IMR-90 (cell line): ENCODE measurements at regions not wholly inside any gene's neighbourhood (a gene's known extent, or its start where the extent isn't known, plus 50 kb on each side); places are given as distances from the start of the nearest gene placed in this dataset.
"Not testable (repeated sequence)": the region's sequence is repeated elsewhere in the genome, so short reads cannot be mapped to it uniquely, and the experiment has no call there.

Experiments used
- ATAC-seq: fragments of 200-7000 bp; cut with Tn5 transposase; 2 replicates; pipeline ENCODE4 v1.9.1; 2020; ENCODE audit warnings: low read depth, mild to moderate bottlenecking, moderate library complexity
- BruUV-seq: library from RNA; stranded (reverse); fragments of 400-500 nt; replicated peaks from 2 replicates; lab custom pipeline; 2021; lab: Mats Ljungman, UMichigan
- CTCF ChIA-PET: fragments of 300-600 bp; formaldehyde crosslinking; extraction: SDS; loops from one replicate; lab custom pipeline; 2021; ENCODE audit warnings: antibody characterized with exemption; lab: Yijun Ruan, JAX
- POLR2A ChIA-PET: fragments of 300-600 bp; sonication (Branson Sonifier 250); formaldehyde crosslinking; loops from one replicate; lab custom pipeline; 2022; ENCODE audit warnings: antibody characterized with exemption; ENCODE audit not compliant: unreplicated experiment; lab: Charles Lee
- DNase-seq: peaks from one replicate; pipeline ENCODE4 v3.0.0; 2013
- H2AFZ ChIP-seq: replicated peaks from 2 replicates; pipeline ENCODE3; 2013; ENCODE audit warnings: low read length, mild to moderate bottlenecking; ENCODE audit not compliant: poor library complexity
- H2AK5ac ChIP-seq: 2 replicates; pipeline ENCODE4 v1.6.1; 2013; ENCODE audit warnings: low read depth, low read length, inconsistent platforms
- H2AK9ac ChIP-seq: replicated peaks from 2 replicates; pipeline ENCODE3; 2013; ENCODE audit warnings: mild to moderate bottlenecking, low read depth, low read length, moderate library complexity; ENCODE audit not compliant: poor library complexity
- H2BK120ac ChIP-seq: 2 replicates; pipeline ENCODE4 v1.6.1; 2013; ENCODE audit warnings: low read depth, low read length, inconsistent platforms
- H2BK15ac ChIP-seq: 3 replicates; pipeline ENCODE4 v1.6.1; 2013; ENCODE audit warnings: low read depth, low read length, inconsistent platforms
- H2BK20ac ChIP-seq: 2 replicates; pipeline ENCODE4 v1.6.1; 2013; ENCODE audit warnings: low read depth, mild to moderate bottlenecking, inconsistent platforms, low read length, moderate library complexity
- H2BK5ac ChIP-seq: 2 replicates; pipeline ENCODE4 v1.6.1; 2013; ENCODE audit warnings: mild to moderate bottlenecking, low read depth, low read length, inconsistent platforms; ENCODE audit not compliant: poor library complexity, severe bottlenecking
- H3K14ac ChIP-seq: replicated peaks from 2 replicates; pipeline ENCODE4 v1.6.1; 2013; ENCODE audit warnings: low read depth, low read length, inconsistent platforms
- H3K18ac ChIP-seq: 2 replicates; pipeline ENCODE4 v1.6.1; 2013; ENCODE audit warnings: low read depth, low read length, control low read depth
- H3K23ac ChIP-seq: 2 replicates; pipeline ENCODE4 v1.6.1; 2013; ENCODE audit warnings: low read depth, low read length, inconsistent platforms
- H3K27ac ChIP-seq: 2 replicates; pipeline ENCODE4 v1.5.1; 2013; ENCODE audit warnings: mild to moderate bottlenecking, control low read depth, low read length; ENCODE audit not compliant: insufficient read depth
- H3K27me3 ChIP-seq: 2 replicates; pipeline ENCODE4 v1.6.1; 2013; ENCODE audit warnings: low read length; ENCODE audit not compliant: control insufficient read depth, insufficient read depth
- H3K36me3 ChIP-seq: 2 replicates; pipeline ENCODE4 v1.6.1; 2013; ENCODE audit warnings: low read length, mixed read lengths; ENCODE audit not compliant: control insufficient read depth, insufficient read depth
- H3K4ac ChIP-seq: 2 replicates; pipeline ENCODE4 v1.6.1; 2013; ENCODE audit warnings: low read depth, low read length, inconsistent platforms
- H3K4me1 ChIP-seq: 2 replicates; pipeline ENCODE4 v1.6.1; 2013; ENCODE audit warnings: low read length, mixed read lengths; ENCODE audit not compliant: control insufficient read depth, insufficient read depth
- H3K4me2 ChIP-seq: 2 replicates; pipeline ENCODE4 v1.6.1; 2013; ENCODE audit warnings: low read depth, mild to moderate bottlenecking, control low read depth, low read length, moderate library complexity
- H3K4me3 ChIP-seq: 2 replicates; pipeline ENCODE4 v1.5.1; 2013; ENCODE audit warnings: low read depth, mild to moderate bottlenecking, control low read depth, low read length, moderate library complexity; ENCODE audit not compliant: insufficient read depth
- H3K56ac ChIP-seq: 2 replicates; pipeline ENCODE4 v1.6.1; 2013; ENCODE audit warnings: low read length, inconsistent platforms; ENCODE audit not compliant: insufficient read depth; ENCODE audit errors: extremely low read depth
- H3K79me1 ChIP-seq, 2 experiments: 2 replicates each; pipeline ENCODE4 v1.6.1; 2013; ENCODE audit warnings: low read length in 2 of 2, inconsistent platforms in 1 of 2, low read depth in 1 of 2
- H3K9ac ChIP-seq: 2 replicates; pipeline ENCODE4 v1.6.1; 2013; ENCODE audit warnings: low read depth, low read length, control low read depth
- H3K9me1 ChIP-seq: 2 replicates; pipeline ENCODE4 v1.6.1; 2013; ENCODE audit warnings: low read length, inconsistent platforms; ENCODE audit not compliant: insufficient read depth
- H3K9me3 ChIP-seq: 2 replicates; pipeline ENCODE4 v1.6.1; 2013; ENCODE audit warnings: low read length; ENCODE audit not compliant: control insufficient read depth, insufficient read depth
- H4K20me1 ChIP-seq: 2 replicates; pipeline ENCODE4 v1.6.1; 2013; ENCODE audit warnings: low read length, inconsistent platforms; ENCODE audit not compliant: insufficient read depth
- H4K5ac ChIP-seq: 2 replicates; pipeline ENCODE4 v1.6.1; 2013; ENCODE audit warnings: mild to moderate bottlenecking, low read depth, low read length, control low read depth
- H4K8ac ChIP-seq, 2 experiments: 2 replicates each; pipeline ENCODE4 v1.6.1; 2013; ENCODE audit warnings: low read depth in 2 of 2, low read length in 2 of 2, control low read depth in 1 of 2, inconsistent platforms in 1 of 2
- H4K91ac ChIP-seq: 2 replicates; pipeline ENCODE4 v1.6.1; 2013; ENCODE audit warnings: low read depth, low read length, inconsistent platforms; ENCODE audit not compliant: insufficient read depth
- WGBS, 2 experiments: methylation state at CpG; one replicate each; pipeline versions ENCODE4 v1.1.5 to v1.1.7; 2013; ENCODE audit warnings: missing lambda C conversion rate in 2 of 2; ENCODE audit not compliant: insufficient read length in 1 of 2; ENCODE audit errors: extremely low coverage in 2 of 2; 5-methylcytosine and 5-hydroxymethylcytosine counted together
- dilution Hi-C: fragments of 300-500 bp; cut with HindIII; formaldehyde crosslinking; loops from one replicate; pipeline ENCODE4 v1.14.3; 2018; ENCODE audit warnings: low sequenced_read_pairs; ENCODE audit not compliant: unreplicated experiment
- in situ Hi-C: fragments of 300-500 bp; cut with MboI; formaldehyde crosslinking; loops from 3 replicates; pipeline ENCODE4 v1.14.3; 2019; ENCODE audit warnings: low sequenced_read_pairs, inconsistent platforms, mixed read lengths
- intact Hi-C: fragments of 100-400 bp; cut with micrococcal nuclease; formaldehyde crosslinking; loops from 2 replicates; pipeline ENCODE4 v1.10.0; 2022

- H2AFZ ChIP-seq, H3K79me1 ChIP-seq, H3K23ac ChIP-seq, H3K27ac ChIP-seq, ATAC-seq, H4K8ac ChIP-seq, H3K4me2 ChIP-seq, H3K36me3 ChIP-seq, H3K9me1 ChIP-seq, BruUV-seq, H2BK15ac ChIP-seq, H3K9me3 ChIP-seq, H3K9ac ChIP-seq, H2AK5ac ChIP-seq, H4K20me1 ChIP-seq, H2BK20ac ChIP-seq, dilution Hi-C loops, DNase-seq, intact Hi-C loops, H3K4me1 ChIP-seq, in situ Hi-C loops, H2BK5ac ChIP-seq, H2AK9ac ChIP-seq, H3K14ac ChIP-seq, H3K4ac ChIP-seq, H3K56ac ChIP-seq, POLR2A ChIA-PET, H4K5ac ChIP-seq, H4K91ac ChIP-seq, H3K4me3 ChIP-seq, H3K27me3 ChIP-seq, H2BK120ac ChIP-seq, H3K18ac ChIP-seq, CTCF ChIA-PET: not testable (repeated sequence)
- 60% methylated on average over 1 of the region's 1 CpG; no CpG with 5 or more reads in 1 of the 2 experiments for WGBS, 2 experiments
These were observed 176.0 kb downstream of the FZD1 start for GRCh38 chr7:91440198-91440597.
